ENCODE measurements at regions not wholly inside any gene's neighbourhood (a gene's known extent, or its start where the extent isn't known, plus 50 kb on each side); places are given as distances from the start of the nearest gene placed in this dataset.

- TF ChIP-seq POLR2A (IDR thresholded peaks at IDR 0.05), result no peak
- TF ChIP-seq, protein P1, sequence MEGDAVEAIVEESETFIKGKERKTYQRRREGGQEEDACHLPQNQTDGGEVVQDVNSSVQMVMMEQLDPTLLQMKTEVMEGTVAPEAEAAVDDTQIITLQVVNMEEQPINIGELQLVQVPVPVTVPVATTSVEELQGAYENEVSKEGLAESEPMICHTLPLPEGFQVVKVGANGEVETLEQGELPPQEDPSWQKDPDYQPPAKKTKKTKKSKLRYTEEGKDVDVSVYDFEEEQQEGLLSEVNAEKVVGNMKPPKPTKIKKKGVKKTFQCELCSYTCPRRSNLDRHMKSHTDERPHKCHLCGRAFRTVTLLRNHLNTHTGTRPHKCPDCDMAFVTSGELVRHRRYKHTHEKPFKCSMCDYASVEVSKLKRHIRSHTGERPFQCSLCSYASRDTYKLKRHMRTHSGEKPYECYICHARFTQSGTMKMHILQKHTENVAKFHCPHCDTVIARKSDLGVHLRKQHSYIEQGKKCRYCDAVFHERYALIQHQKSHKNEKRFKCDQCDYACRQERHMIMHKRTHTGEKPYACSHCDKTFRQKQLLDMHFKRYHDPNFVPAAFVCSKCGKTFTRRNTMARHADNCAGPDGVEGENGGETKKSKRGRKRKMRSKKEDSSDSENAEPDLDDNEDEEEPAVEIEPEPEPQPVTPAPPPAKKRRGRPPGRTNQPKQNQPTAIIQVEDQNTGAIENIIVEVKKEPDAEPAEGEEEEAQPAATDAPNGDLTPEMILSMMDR (IDR thresholded peaks at IDR 0.05), result no peak
Observed at GRCh38 chr2:219798430-219798829, 171.0 kb downstream of the SLC4A3 start.

Measured in thyroid gland (tissue), 4 donors.